Renal cortex interstitium (tissue), 11 donors: ENCODE measurements at regions not wholly inside any gene's neighbourhood (a gene's known extent, or its start where the extent isn't known, plus 50 kb on each side); places are given as distances from the start of the nearest gene placed in this dataset.
"Not testable (repeated sequence)": the region's sequence is repeated elsewhere in the genome, so short reads cannot be mapped to it uniquely, and the experiment has no call there.

Source experiments
- DNase-seq, 11 donors: peaks; one replicate each; pipeline ENCODE4 v3.0.0-alpha.2; 2013; ENCODE audit warnings: low read depth in 9 of 11, low spot score in 4 of 11; ENCODE audit errors: extremely low read depth in 1 of 11

GRCh38 chr5:77876316-77876715, 100.2 kb upstream of the TBCA start:
- DNase-seq = no peak

- DNase-seq = no peak
Observed at GRCh38 chr5:77874691-77875090, 98.6 kb upstream of the TBCA start.

GRCh38 chr5:77873239-77873638, 97.1 kb upstream of the TBCA start:
- DNase-seq = no peak

- no peak for DNase-seq
Observed at GRCh38 chr5:77871946-77872345, 95.8 kb upstream of the TBCA start.

- no peak for DNase-seq
Observed at GRCh38 chr5:77871016-77871415, 94.9 kb upstream of the TBCA start.

- DNase-seq = peak in 1 of 11 donors; percentile 27
Observed at GRCh38 chr5:77869116-77869798, 93.1 kb upstream of the TBCA start.

- no peak for DNase-seq
Observed at GRCh38 chr5:77867914-77868313, 91.8 kb upstream of the TBCA start.

- DNase-seq = no peak
Observed at GRCh38 chr5:77867194-77867691, 91.1 kb upstream of the TBCA start.

GRCh38 chr5:77866198-77866597, 90.1 kb upstream of the TBCA start:
- no peak for DNase-seq

GRCh38 chr5:77864997-77865396, 88.9 kb upstream of the TBCA start:
- no peak for DNase-seq

- no peak for DNase-seq
Observed at GRCh38 chr5:77863181-77863580, 87.0 kb upstream of the TBCA start.

GRCh38 chr5:77861576-77861975, 85.4 kb upstream of the TBCA start:
- DNase-seq = no peak

- no peak for DNase-seq
Observed at GRCh38 chr5:77859306-77859705, 83.2 kb upstream of the TBCA start.

- not testable (repeated sequence) for DNase-seq
Observed at GRCh38 chr5:77858678-77859077, 82.5 kb upstream of the TBCA start.

- no peak for DNase-seq
Observed at GRCh38 chr5:77855369-77855768, 79.2 kb upstream of the TBCA start.

GRCh38 chr5:77853353-77853907, 77.3 kb upstream of the TBCA start:
- no peak for DNase-seq

- peak in 2 of 11 donors; percentile 54 to 70 for DNase-seq
Observed at GRCh38 chr5:77852514-77853352, 76.6 kb upstream of the TBCA start.

GRCh38 chr5:77852068-77852513, 76.0 kb upstream of the TBCA start:
- no peak for DNase-seq

GRCh38 chr5:77851176-77852067, 75.3 kb upstream of the TBCA start:
- DNase-seq = no peak
